Transverse colon (tissue), 4 donors: ENCODE measurements at regions not wholly inside any gene's neighbourhood (a gene's known extent, or its start where the extent isn't known, plus 50 kb on each side); places are given as distances from the start of the nearest gene placed in this dataset.

Experiments used
- EP300 ChIP-seq: sonication (generic); formaldehyde crosslinking; IDR thresholded peaks from one replicate; pipeline ENCODE4 v1.6.1; 2017; ENCODE audit warnings: antibody characterized with exemption, low read depth
- POLR2A ChIP-seq: fragments of 450-650 bp; IDR thresholded peaks from one replicate; pipeline ENCODE4 v1.6.1; 2016; ENCODE audit warnings: antibody characterized with exemption, mild to moderate bottlenecking, moderate library complexity
- POLR2AphosphoS5 ChIP-seq, 3 donors: sonication (generic); formaldehyde crosslinking; IDR thresholded peaks; one replicate each; pipeline ENCODE4 v1.6.1; 2016; ENCODE audit warnings: antibody characterized with exemption in 3 of 3
- TF ChIP-seq, protein P1 (sequence below), 5 experiments: fragments of 200-600 bp in 3 of 5; fragments of 450-650 bp in 2 of 5; sonication (generic) in 3 of 5; IDR thresholded peaks; 1 replicate in 2 of 5; 2 replicates in 3 of 5; pipeline ENCODE4 v1.5.1; 2016 to 2017; ENCODE audit warnings: antibody characterized with exemption in 5 of 5, inconsistent platforms in 3 of 5, mild to moderate bottlenecking in 2 of 5, moderate library complexity in 1 of 5

DNA sequence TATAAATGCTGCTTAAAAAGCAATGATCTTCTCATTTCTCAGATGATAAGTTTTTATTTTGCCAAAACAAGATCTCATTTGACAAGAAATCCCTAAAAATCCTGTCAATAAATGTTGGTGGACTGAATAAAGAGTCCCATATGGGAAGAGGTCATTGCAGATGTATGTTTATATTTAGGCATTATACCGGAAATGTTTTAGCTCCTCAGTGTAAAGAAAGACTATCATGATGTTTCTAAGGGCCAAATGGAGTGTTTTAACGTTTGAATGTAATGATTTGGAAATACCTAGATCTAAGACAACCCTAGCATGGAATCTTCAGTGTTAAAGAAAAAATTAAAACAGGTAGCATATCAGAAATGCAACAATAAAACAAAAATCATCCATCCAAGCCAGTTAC is 457.8 kb upstream of the NFE2L3 start:
- TF ChIP-seq, protein P1, sequence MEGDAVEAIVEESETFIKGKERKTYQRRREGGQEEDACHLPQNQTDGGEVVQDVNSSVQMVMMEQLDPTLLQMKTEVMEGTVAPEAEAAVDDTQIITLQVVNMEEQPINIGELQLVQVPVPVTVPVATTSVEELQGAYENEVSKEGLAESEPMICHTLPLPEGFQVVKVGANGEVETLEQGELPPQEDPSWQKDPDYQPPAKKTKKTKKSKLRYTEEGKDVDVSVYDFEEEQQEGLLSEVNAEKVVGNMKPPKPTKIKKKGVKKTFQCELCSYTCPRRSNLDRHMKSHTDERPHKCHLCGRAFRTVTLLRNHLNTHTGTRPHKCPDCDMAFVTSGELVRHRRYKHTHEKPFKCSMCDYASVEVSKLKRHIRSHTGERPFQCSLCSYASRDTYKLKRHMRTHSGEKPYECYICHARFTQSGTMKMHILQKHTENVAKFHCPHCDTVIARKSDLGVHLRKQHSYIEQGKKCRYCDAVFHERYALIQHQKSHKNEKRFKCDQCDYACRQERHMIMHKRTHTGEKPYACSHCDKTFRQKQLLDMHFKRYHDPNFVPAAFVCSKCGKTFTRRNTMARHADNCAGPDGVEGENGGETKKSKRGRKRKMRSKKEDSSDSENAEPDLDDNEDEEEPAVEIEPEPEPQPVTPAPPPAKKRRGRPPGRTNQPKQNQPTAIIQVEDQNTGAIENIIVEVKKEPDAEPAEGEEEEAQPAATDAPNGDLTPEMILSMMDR (IDR thresholded peaks at IDR 0.05) = no peak
- TF ChIP-seq EP300 = no peak
- no peak for TF ChIP-seq POLR2A
- TF ChIP-seq POLR2AphosphoS5 (IDR thresholded peaks at IDR 0.05) = no peak
